GM18519 (cell line): ENCODE measurements at regions not wholly inside any gene's neighbourhood (a gene's known extent, or its start where the extent isn't known, plus 50 kb on each side); places are given as distances from the start of the nearest gene placed in this dataset.
"Not testable (repeated sequence)": the region's sequence is repeated elsewhere in the genome, so short reads cannot be mapped to it uniquely, and the experiment has no call there.

Experiments
- ATAC-seq: cut with Tn5 transposase; IDR thresholded peaks from one replicate; pipeline ENCODE4 v1.9.1; 2021; ENCODE audit warnings: mild to moderate bottlenecking, moderate library complexity; ENCODE audit not compliant: unreplicated experiment, low FRiP score

DNA sequence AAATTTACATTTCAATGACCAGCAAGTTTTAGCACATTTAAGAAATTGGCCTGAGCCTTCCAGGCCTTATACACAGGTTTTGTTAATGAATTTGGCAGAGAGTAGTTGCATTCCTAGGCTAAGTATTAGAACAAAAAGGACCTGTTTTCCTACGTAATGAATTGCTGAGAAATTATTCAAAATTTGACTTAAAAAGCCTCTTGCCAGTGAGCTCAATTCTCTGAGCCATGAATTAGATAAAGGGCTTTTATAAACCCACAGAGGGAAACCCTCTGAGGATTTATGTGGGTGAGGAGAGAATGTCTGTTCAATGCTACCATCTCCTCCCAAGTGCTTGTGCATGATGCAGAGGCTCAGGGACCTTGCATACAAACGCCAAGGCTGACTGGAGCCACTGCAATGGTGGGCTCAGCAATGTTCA is 94.5 kb upstream of the PELI2 start:
- no peak for ATAC-seq

DNA sequence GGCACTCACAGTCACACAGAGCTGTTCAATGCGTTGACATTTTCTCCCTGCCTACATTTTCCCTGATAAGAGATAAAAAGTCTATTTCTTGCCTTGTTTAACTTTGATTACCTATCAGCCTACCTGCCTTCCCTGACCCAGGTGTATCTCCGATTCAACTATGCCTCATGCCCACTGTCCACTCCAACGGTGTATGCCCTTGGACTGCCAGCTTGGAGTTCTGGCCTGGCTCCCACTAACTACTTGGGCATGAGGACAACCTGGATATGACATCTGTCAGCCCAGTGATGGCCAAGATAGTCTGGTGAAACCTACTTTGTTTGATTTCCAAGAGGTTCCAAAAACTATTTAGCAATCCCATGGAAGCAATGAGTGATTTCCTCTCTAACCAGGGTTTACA is 93.0 kb upstream of the PELI2 start:
- ATAC-seq = no peak

DNA sequence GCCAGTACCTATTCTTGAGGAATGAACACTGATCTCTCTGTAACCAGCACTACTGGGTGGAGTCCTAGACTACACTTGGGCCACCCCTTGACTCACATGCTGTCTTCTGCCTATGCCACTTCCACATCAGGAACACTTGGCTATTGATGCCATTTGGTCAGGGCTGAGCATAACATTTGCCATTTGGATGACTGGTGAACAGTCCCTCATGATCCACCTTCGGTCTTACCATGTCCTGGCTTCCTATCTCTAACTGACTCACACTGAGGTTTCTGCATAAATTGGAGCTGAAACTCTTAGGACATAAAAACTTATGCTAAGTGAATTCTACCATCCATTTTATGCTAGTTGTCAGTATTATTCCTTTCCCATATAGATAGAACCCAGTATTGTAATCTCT is 91.7 kb upstream of the PELI2 start:
- ATAC-seq = no peak

DNA sequence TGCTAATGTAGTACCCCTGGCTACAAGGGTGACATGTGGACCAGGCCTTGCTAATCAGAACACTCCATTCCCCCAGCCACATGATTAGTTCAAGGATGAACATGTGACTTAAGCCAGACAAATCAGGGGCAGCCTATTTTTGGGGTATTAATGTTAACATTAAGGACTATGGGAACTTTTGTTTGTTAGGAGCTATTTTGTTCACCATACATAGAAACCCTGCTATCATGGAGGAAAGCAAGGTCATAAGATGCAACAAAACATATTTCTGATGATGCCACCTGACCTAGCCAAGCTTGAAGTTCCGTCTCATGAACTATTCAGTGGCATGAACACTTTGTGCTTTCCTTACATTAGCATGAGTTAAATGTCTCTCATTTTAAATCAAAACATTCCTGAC is 90.8 kb upstream of the PELI2 start:
- ATAC-seq = no peak

- no peak for ATAC-seq
Observed at GRCh38 chr14:56027916-56028712, 90.1 kb upstream of the PELI2 start.

GRCh38 chr14:56036353-56036752 is 81.9 kb upstream of the PELI2 start:
- no peak for ATAC-seq

DNA sequence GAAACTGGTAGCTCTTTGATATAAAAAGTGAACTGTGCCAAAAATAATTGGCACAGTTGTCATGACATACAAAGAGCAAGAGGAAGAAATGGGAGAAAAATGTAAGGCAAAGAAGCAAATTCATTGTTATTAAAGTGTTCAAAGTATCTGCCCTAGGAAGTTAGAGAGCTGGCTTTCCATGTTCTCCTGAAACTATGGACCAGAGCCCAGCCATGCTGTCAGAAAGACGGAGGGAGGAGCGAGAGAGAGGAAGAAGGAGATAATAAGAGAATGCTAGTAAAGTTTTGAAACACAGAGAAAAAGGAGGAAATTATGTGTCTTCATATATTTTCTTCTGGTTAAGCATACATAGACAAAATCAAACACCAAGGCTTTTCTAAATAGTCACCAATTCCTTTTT is 78.1 kb upstream of the PELI2 start:
- no peak for ATAC-seq

GRCh38 chr14:56044196-56044595 is 74.0 kb upstream of the PELI2 start:
- ATAC-seq = no peak

- ATAC-seq = no peak
Observed at GRCh38 chr14:56046546-56046945, 71.7 kb upstream of the PELI2 start.

- no peak for ATAC-seq
Observed at GRCh38 chr14:56046996-56047395, 71.2 kb upstream of the PELI2 start.

- ATAC-seq = no peak
Observed at GRCh38 chr14:56049536-56049935, 68.7 kb upstream of the PELI2 start.

GRCh38 chr14:56055511-56055910 is 62.7 kb upstream of the PELI2 start:
- no peak for ATAC-seq

GRCh38 chr14:56056031-56056430 is 62.2 kb upstream of the PELI2 start:
- ATAC-seq = no peak

GRCh38 chr14:56057071-56057741 is 61.0 kb upstream of the PELI2 start:
- ATAC-seq = no peak

GRCh38 chr14:56057767-56058166 is 60.4 kb upstream of the PELI2 start:
- no peak for ATAC-seq

GRCh38 chr14:56059054-56059453 is 59.2 kb upstream of the PELI2 start:
- no peak for ATAC-seq

DNA sequence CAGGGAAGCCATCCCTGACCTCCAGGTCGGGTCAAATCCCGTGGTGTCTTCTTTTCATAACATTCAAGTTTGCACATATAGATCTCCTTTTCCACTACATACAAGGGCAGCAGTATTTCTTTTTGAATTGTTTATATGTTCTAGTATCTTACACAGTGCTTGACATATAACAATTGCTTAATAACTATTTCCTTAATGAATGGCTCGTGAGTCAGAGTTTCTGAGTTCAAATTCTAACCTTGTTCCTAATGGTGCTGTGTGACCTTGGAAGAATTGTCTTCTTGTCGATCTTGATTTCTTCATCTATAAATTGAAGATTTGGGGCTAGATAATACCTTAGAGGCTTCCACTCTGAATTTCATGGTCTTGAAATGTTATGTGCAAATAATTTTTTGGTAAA is 57.2 kb upstream of the PELI2 start:
- no peak for ATAC-seq

DNA sequence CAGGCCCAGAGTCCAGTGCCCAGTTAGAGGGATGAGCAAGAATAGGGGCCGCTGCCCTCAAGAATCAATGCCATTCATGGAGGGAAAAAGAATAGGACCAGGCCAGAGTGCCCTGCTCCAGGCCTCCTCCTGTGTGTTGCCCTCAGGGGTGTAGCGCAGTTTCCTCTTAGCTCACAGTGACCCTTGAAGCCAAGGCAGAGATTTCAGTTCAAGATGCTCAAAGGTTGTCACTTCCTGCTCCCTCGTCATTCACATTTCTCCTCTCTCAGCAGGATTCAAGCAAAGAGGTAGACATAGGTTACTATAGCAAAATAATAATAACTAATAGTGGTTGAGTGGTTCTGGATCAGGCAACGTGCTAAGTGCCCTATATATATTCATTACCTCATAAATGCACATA is 55.1 kb upstream of the PELI2 start:
- ATAC-seq = no peak

DNA sequence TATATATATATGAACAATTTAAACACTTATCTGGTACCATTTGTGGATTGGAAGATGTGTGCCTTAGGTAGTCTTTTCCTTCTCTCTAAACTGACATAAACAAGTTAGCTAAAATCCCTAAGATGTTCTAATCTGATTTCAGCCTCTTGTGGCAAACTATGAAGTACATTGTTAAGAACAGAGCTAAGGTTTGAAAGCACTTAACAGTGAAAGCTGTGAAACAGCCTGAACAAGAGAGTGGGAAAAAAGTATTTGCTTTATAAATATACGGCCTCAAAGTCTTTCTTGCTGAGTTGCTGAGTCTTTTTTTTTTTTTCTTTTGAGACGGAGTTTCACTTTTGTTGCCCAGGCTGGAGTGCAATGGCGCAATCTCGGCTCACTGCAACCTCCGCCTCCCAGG is 53.7 kb upstream of the PELI2 start:
- no peak for ATAC-seq

- not testable (repeated sequence) for ATAC-seq
Observed at GRCh38 chr14:56065199-56065598, 53.0 kb upstream of the PELI2 start.

DNA sequence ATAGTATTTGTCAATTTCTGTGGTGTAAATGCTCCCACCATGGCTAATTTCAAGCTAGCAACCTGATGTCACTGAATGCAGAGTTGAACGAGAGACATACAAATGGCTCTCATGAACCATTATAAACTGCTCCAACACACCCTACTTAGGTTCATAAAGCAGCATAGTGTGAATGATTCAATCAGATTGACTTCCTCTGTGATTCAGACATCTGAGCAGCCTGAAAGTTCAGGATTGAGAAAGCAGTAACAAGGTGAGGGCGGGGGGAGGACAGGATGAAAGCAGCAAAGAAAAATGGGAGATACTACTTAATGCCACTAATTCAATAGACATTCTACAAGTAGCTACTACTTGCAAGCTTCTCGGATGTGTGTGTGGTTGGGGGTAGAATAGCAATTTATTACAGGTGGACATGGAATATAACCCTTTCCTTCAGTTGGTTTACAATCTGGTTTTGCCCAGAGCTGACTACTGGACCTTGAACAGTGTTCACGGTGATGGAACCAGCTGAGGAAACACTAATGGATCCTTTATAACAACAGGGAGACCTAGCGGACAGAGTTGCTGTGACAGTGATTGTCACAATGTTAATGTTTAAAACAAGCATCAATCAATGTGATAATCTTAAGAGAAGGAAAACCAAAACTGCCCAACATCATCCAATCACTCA is 52.5 kb upstream of the PELI2 start:
- ATAC-seq = no peak
